Activated CD4-positive, alpha-beta memory T cell treated with anti-CD3 and anti-CD28 coated beads, Interleukin-2, amount 10 ng/mL, durations not matched to agents 7 days and 5 days (primary cell): ENCODE measurements at regions not wholly inside any gene's neighbourhood (a gene's known extent, or its start where the extent isn't known, plus 50 kb on each side); places are given as distances from the start of the nearest gene placed in this dataset.
"Not testable (repeated sequence)": the region's sequence is repeated elsewhere in the genome, so short reads cannot be mapped to it uniquely, and the experiment has no call there.

Source experiments
- CTCF ChIA-PET: fragments of 350-600 bp; sonication (Branson Sonifier 250); formaldehyde crosslinking; loops from one replicate; lab custom pipeline; 2021; ENCODE audit warnings: antibody characterized with exemption, inconsistent platforms; lab: Charles Lee
- POLR2A ChIA-PET: fragments of 350-600 bp; sonication (Branson Sonifier 250); formaldehyde crosslinking; loops from one replicate; lab custom pipeline; 2021; ENCODE audit warnings: antibody characterized with exemption; lab: Charles Lee
- DNase-seq: peaks from one replicate; pipeline ENCODE4 v3.0.0-alpha.2; 2020
- H3K27ac Mint-ChIP-seq: one replicate; pipeline ENCODE4 v1.8.0; 2021; ENCODE audit warnings: mild to moderate bottlenecking, mixed read lengths
- H3K27me3 Mint-ChIP-seq: one replicate; pipeline ENCODE4 v1.8.0; 2021; ENCODE audit warnings: mixed read lengths
- H3K36me3 Mint-ChIP-seq: one replicate; pipeline ENCODE4 v1.8.0; 2021; ENCODE audit warnings: low read depth, mixed read lengths
- H3K4me1 Mint-ChIP-seq: one replicate; pipeline ENCODE4 v1.8.0; 2021; ENCODE audit warnings: mixed read lengths
- H3K4me3 Mint-ChIP-seq: one replicate; pipeline ENCODE4 v1.8.0; 2021; ENCODE audit warnings: mild to moderate bottlenecking, mixed read lengths
- H3K9me3 Mint-ChIP-seq: one replicate; pipeline ENCODE4 v1.8.0; 2021; ENCODE audit warnings: mixed read lengths

GRCh38 chr3:124149771-124150170, 157.8 kb upstream of the ROPN1 start:
- ChIA-PET POLR2A (no interaction called here), CTCF (no interaction called here)
- Mint-ChIP-seq H3K4me3 (no peak overlapping the region), H3K27ac (no peak overlapping the region), H3K9me3 (no peaks in the 10 kb centered on the region), H3K36me3 (no peaks in the 10 kb centered on the region), H3K4me1 (no peaks in the 10 kb centered on the region), H3K27me3 (peaks cover 3% of the 10 kb centered on the region)
- DNase-seq, result no peak

- H3K9me3 Mint-ChIP-seq, H3K36me3 Mint-ChIP-seq, H3K27ac Mint-ChIP-seq, POLR2A ChIA-PET, H3K4me3 Mint-ChIP-seq, H3K27me3 Mint-ChIP-seq, DNase-seq, H3K4me1 Mint-ChIP-seq: not testable (repeated sequence)
- CTCF ChIA-PET, result interaction anchor here (0.7 kb wide), 1 partner anchor 56 kb away, joined by 6 read pairs; no protein-coding TSS in a partner anchor
Measured at GRCh38 chr3:124152891-124153290, 161.0 kb upstream of the ROPN1 start.

DNA sequence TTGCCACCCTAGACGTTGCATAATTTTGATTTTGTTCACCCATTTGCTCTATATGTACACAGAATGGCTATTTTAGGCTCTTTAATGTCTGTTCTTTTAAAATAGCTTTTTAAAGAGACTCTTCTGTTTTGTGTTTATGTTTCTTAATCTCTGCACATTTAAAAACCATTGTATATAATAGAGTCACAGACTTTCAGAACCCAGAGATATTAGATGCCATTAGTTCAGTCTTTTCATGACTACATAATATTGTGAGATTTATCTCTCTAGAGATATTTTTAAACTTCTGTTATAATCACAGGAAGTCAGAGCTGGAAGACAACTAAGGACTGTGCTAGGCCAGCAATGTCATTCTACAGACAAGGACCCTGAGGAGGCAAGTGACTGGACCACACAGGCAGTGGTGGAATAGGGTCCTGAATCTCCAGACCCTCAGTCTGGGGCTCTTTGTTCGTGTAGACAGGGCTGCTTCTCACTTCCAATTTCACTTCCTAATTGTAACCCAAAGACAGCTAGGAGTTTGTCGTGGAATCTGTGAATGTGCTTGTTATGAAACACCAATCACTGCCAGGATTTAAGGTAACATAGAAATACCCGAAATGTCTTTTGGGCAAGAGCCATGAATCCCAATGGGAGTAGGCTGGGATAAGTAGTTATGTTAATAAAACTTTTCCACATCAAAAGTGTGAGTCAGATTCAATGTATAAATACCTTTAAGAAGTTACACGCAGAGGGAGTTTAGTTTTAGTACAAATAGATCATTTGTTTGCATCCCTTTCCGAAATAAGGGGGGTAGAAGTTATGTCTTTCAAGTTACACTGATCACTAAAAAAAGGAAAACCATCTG, 165.2 kb upstream of the ROPN1 start:
- Mint-ChIP-seq H3K9me3 (no peaks in the 10 kb centered on the region), H3K36me3 (no peaks in the 10 kb centered on the region), H3K4me3 (no peak overlapping the region), H3K4me1 (no peaks in the 10 kb centered on the region), H3K27me3 (peaks cover 3% of the 10 kb centered on the region), H3K27ac (no peak overlapping the region)
- DNase-seq, result no peak
- CTCF ChIA-PET, result no interaction called here
- POLR2A ChIA-PET, result no interaction called here

DNA sequence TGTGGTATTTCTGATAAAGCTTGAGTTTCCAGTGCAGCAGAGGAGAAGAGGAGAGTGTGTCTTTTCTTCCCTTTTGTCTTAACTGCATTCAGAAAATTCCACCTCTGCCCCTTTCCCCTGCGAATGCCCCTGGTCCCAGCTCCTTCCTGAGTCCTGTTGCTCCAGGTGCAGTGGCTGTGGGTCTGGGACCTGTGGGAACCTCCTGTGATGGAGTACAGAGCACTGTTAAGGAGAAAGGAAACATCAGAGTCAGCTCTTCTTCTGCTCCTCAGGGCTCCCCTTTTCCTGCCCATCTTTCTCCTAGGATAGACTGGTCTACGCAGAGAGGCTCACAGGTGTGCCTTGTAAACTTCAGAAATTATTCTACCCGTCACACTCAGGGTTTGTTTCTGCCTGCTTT, 165.8 kb upstream of the ROPN1 start:
- Mint-ChIP-seq H3K27ac (no peak overlapping the region), H3K4me3 (no peak overlapping the region), H3K27me3 (peaks cover 6% of the 10 kb centered on the region), H3K4me1 (no peaks in the 10 kb centered on the region), H3K36me3 (no peaks in the 10 kb centered on the region), H3K9me3 (no peaks in the 10 kb centered on the region)
- CTCF ChIA-PET, result no interaction called here
- POLR2A ChIA-PET, result no interaction called here
- DNase-seq, result no peak

DNA sequence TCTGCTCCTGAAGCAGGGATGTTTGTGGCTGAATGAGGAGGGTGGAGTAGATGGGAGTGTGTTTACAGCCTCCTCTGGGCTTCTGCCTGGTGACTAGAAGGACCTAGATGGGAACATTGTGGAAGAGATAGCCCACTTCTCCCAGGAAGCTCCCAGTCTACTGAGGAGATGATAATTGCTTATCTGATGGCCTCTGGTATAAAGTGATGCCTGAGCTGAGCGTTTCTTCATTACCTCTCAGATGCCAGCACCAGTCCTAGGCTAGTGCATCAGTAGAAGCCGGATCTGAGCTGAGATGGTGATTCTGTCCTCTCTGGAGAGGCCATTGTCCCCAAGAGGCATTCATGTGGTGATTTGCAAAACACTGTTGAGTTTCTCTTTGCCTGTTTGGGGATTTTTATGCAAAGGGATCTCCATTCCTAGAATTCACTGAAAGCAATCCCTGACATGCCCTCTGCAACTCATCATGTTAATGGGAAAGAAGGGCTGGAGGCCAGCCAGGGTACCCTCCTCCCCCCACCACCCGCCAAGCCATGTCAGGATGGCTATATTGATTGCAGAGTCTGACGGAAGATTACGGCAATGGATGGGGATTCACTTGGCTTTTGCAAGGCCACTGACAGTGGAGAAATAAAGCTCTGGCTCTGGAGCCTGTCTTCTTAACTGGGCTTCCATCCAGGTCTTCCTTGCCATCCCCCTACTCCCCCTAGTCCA, 166.4 kb upstream of the ROPN1 start:
- CTCF ChIA-PET, result no interaction called here

DNA sequence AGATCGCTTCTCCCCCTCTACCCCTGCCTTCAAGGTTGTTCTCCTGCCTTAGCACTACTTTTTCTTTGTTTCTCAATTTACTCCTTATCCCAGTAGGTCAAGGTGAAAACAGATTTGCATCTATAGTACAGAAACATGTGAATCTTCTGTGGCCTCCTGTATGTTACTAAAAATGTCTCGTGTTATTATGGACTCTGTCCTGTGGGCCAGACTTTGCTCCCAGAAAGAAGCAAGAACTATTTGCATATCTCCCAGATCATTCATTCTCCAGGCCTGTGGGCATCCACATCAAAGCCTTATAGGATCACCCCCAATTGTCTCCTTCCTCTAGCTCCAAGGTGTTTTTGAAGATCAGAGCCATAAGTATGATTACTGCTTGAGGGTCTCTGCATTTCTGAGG, 169.5 kb upstream of the ROPN1 start:
- ChIA-PET CTCF (no interaction called here), POLR2A (no interaction called here)
- no peak for DNase-seq
- Mint-ChIP-seq H3K9me3 (no peaks in the 10 kb centered on the region), H3K4me1 (no peaks in the 10 kb centered on the region), H3K36me3 (no peaks in the 10 kb centered on the region), H3K27me3 (peaks cover 8% of the 10 kb centered on the region), H3K4me3 (no peak overlapping the region), H3K27ac (no peak overlapping the region)

More for the DNA sequence above, 166.4 kb upstream of the ROPN1 start:
- Mint-ChIP-seq H3K4me3 (no peak overlapping the region), H3K4me1 (no peaks in the 10 kb centered on the region), H3K9me3 (no peaks in the 10 kb centered on the region), H3K36me3 (no peaks in the 10 kb centered on the region), H3K27me3 (peaks cover 6% of the 10 kb centered on the region), H3K27ac (no peak overlapping the region)
- POLR2A ChIA-PET, result no interaction called here
- DNase-seq, result no peak

GRCh38 chr3:124163689-124164088, 171.8 kb upstream of the ROPN1 start:
- ChIA-PET POLR2A (no interaction called here), CTCF (no interaction called here)
- H3K36me3 Mint-ChIP-seq, result no peaks in the 10 kb centered on the region
- no peak overlapping the region for H3K4me3 Mint-ChIP-seq
- no peak for DNase-seq
- H3K27me3 Mint-ChIP-seq, result peaks cover 10% of the 10 kb centered on the region
- H3K27ac Mint-ChIP-seq, result no peak overlapping the region
- H3K4me1 Mint-ChIP-seq, result no peaks in the 10 kb centered on the region
- no peaks in the 10 kb centered on the region for H3K9me3 Mint-ChIP-seq

DNA sequence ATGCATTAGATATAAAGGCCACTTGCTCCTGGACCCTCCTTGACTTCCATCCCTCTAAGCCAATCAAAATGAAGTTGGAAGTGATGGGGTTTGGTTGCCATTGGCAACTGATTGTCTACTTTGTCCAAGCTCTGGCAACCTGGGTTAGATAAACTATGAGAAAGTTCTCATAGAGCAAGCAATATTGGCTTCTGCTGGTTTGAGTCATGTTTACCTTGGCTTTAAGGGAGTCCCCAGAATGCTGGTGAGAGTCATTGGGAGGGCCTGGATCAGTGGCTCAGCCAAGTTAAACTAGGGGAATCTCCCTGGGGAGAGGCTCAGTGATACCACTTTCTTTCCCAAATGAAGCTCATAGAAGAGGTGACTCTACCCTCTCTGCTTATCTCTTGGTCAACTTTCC, 176.3 kb upstream of the ROPN1 start:
- H3K36me3 Mint-ChIP-seq, result no peaks in the 10 kb centered on the region
- DNase-seq, result no peak
- H3K9me3 Mint-ChIP-seq, result no peaks in the 10 kb centered on the region
- ChIA-PET POLR2A (no interaction called here), CTCF (no interaction called here)
- H3K4me3 Mint-ChIP-seq, result no peak overlapping the region
- peaks cover 9% of the 10 kb centered on the region for H3K27me3 Mint-ChIP-seq
- no peaks in the 10 kb centered on the region for H3K4me1 Mint-ChIP-seq
- no peak overlapping the region for H3K27ac Mint-ChIP-seq

GRCh38 chr3:124172283-124172682, 180.4 kb upstream of the ROPN1 start:
- Mint-ChIP-seq H3K4me3 (no peak overlapping the region), H3K9me3 (no peaks in the 10 kb centered on the region), H3K27me3 (peaks cover 4% of the 10 kb centered on the region), H3K36me3 (no peaks in the 10 kb centered on the region), H3K4me1 (no peaks in the 10 kb centered on the region), H3K27ac (no peak overlapping the region)
- CTCF ChIA-PET, result no interaction called here
- no peak for DNase-seq
- POLR2A ChIA-PET, result no interaction called here

- H3K4me3 Mint-ChIP-seq, result no peak overlapping the region
- no peaks in the 10 kb centered on the region for H3K4me1 Mint-ChIP-seq
Measured at GRCh38 chr3:124172816-124173215, 180.9 kb upstream of the ROPN1 start.

DNA sequence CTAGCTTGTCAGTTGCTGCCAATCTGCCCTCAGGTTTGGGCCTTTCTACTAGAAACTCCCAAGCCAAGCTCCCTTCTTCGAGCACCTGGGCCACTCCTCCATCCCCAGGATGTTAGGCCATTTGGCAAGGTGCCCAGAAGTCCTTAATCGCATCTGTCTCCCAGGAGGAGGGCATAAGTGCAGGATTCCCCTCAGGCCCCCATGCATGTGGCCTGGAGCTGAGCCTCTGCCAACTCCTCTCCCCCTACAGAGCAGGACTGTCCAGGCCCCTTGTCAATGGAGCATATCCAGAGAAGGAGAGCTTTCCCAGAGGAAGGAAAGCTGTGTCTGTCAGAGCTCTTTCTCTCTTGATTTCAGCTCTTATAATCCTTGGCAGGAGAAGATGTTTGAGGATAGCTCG, 182.6 kb upstream of the ROPN1 start:
- ChIA-PET CTCF (no interaction called here), POLR2A (no interaction called here)
- no peaks in the 10 kb centered on the region for H3K36me3 Mint-ChIP-seq

More at GRCh38 chr3:124172816-124173215, 180.9 kb upstream of the ROPN1 start:
- H3K27ac Mint-ChIP-seq, result no peak overlapping the region
- no peaks in the 10 kb centered on the region for H3K9me3 Mint-ChIP-seq
- POLR2A ChIA-PET, result interaction anchor here (0.6 kb wide), 1 partner anchor 1252 kb away, joined by 3 read pairs; no protein-coding TSS in a partner anchor
- H3K36me3 Mint-ChIP-seq, result no peaks in the 10 kb centered on the region
- DNase-seq, result no peak
- CTCF ChIA-PET, result no interaction called here
- peaks cover 4% of the 10 kb centered on the region for H3K27me3 Mint-ChIP-seq

DNA sequence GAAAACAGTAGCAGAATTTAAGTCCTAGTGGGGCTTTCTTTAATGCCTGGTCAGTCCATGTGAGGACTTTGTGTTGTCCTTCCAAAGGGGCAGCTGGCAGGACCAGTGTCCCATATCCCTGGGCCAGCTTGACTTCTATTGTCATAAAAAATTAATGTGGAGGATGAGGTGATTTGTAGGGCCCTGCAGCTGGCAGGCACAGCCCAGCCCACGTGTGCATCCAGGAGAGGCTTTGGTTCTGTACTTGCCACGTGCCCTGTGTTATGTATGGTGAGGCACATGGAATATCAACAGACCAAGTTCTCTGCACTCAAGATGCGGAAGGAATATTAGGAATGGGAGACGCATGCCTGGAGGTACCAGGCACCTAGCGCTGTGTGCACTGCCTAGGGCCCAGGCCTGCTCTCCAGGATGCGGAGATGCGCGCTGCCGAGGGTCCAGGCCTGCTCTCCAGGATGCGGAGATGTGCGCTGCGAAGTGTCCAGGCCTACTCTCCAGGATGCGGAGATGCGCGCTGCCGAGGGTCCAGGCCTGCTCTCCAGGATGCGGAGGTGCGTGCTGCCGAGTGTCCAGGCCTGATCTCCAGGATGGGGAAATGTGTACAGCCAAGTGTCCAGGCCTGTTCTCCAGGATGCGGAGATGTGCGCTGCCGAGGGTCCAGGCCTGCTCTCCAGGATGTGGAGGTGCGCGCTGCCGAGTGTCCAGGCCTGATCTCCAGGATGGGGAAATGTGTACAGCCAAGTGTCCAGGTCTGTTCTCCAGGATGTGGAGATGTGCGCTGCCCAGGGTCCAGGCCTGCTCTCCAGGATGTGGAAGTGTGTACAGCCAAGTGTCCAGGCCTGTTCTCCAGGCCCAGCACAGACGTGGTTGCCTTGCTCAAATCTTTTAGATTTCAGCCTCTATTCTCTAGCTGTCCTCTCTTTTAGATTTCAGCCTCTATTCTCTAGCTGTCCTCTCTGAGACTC, 183.3 kb upstream of the ROPN1 start:
- Mint-ChIP-seq H3K27me3 (peaks cover 2% of the 10 kb centered on the region), H3K36me3 (no peaks in the 10 kb centered on the region), H3K4me3 (no peak overlapping the region), H3K9me3 (no peaks in the 10 kb centered on the region), H3K4me1 (no peaks in the 10 kb centered on the region), H3K27ac (no peak overlapping the region)
- DNase-seq, result no peak
- ChIA-PET POLR2A (no interaction called here), CTCF (no interaction called here)

More for the DNA sequence above, 182.6 kb upstream of the ROPN1 start:
- no peaks in the 10 kb centered on the region for H3K9me3 Mint-ChIP-seq
- no peaks in the 10 kb centered on the region for H3K4me1 Mint-ChIP-seq
- H3K4me3 Mint-ChIP-seq, result no peak overlapping the region
- peaks cover 2% of the 10 kb centered on the region for H3K27me3 Mint-ChIP-seq
- DNase-seq, result no peak
- no peak overlapping the region for H3K27ac Mint-ChIP-seq

DNA sequence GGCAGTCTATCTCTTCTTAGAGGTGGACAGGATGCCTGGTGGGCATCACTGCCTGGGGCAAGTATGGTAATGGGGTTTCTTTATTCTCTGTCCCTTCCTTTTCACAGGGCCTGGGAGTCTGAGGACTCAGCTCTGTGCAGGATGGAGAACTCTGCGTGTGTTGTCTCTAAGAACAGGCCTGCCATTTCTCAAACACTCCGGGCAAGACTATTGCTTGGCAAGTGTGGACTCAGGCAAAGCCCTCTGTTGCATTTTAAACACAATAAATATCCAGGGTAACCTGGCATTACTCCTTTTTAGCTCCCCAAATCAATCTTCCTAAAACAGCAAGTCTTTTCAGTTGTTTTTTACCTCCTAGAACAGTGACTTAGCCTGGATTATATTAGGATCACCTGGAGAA, 185.1 kb upstream of the ROPN1 start:
- CTCF ChIA-PET, result no interaction called here
- no peak for DNase-seq

More for the DNA sequence above, 185.1 kb upstream of the ROPN1 start:
- Mint-ChIP-seq H3K36me3 (no peaks in the 10 kb centered on the region), H3K27ac (no peak overlapping the region), H3K4me1 (no peaks in the 10 kb centered on the region), H3K27me3 (peaks cover 5% of the 10 kb centered on the region), H3K4me3 (no peak overlapping the region), H3K9me3 (no peaks in the 10 kb centered on the region)
- POLR2A ChIA-PET, result no interaction called here
